GM13976 (cell line): ENCODE measurements at regions not wholly inside any gene's neighbourhood (a gene's known extent, or its start where the extent isn't known, plus 50 kb on each side); places are given as distances from the start of the nearest gene placed in this dataset.

Experiments used
- DNase-seq: peaks from one replicate; pipeline ENCODE4 v3.0.0; 2012; ENCODE audit warnings: low spot score
- CTCF ChIP-seq: IDR thresholded peaks from 2 replicates; pipeline ENCODE4 v1.5.1; 2012; ENCODE audit warnings: borderline replicate concordance, mild to moderate bottlenecking; ENCODE audit not compliant: insufficient read depth; ENCODE audit errors: extremely low read depth, missing control alignments, control extremely low read depth
- in situ Hi-C: fragments of 300-500 bp; cut with MboI; formaldehyde crosslinking; loops from one replicate; pipeline ENCODE4 v1.12.0; 2022; ENCODE audit warnings: low sequenced_read_pairs, mixed read lengths, inconsistent platforms; ENCODE audit not compliant: unreplicated experiment

- DNase-seq, result no peak
- TF ChIP-seq CTCF, result no peak
- in situ Hi-C loops, result no loop called here
Measured at GRCh38 chr2:7795778-7796563, 878.8 kb downstream of the RNF144A start.

- in situ Hi-C loops, result no loop called here
- no peak for TF ChIP-seq CTCF
- DNase-seq, result no peak
Measured at GRCh38 chr2:7800031-7800430, 881.8 kb upstream of the ID2 start.

GRCh38 chr2:7801212-7801611, 880.6 kb upstream of the ID2 start:
- in situ Hi-C loops, result no loop called here
- TF ChIP-seq CTCF, result no peak
- DNase-seq, result no peak

GRCh38 chr2:7803515-7803914, 878.3 kb upstream of the ID2 start:
- no peak for TF ChIP-seq CTCF
- no peak for DNase-seq
- in situ Hi-C loops, result no loop called here

GRCh38 chr2:7809640-7810039, 872.2 kb upstream of the ID2 start:
- in situ Hi-C loops, result no loop called here

GRCh38 chr2:7811073-7811472, 870.8 kb upstream of the ID2 start:
- DNase-seq, result no peak
- no peak for TF ChIP-seq CTCF
- in situ Hi-C loops, result no loop called here

More at GRCh38 chr2:7809640-7810039, 872.2 kb upstream of the ID2 start:
- no peak for TF ChIP-seq CTCF
- no peak for DNase-seq
